GM19468 (cell line): ENCODE measurements at regions not wholly inside any gene's neighbourhood (a gene's known extent, or its start where the extent isn't known, plus 50 kb on each side); places are given as distances from the start of the nearest gene placed in this dataset.
"Not testable (repeated sequence)": the region's sequence is repeated elsewhere in the genome, so short reads cannot be mapped to it uniquely, and the experiment has no call there.

Source experiments
- ATAC-seq: cut with Tn5 transposase; IDR thresholded peaks from one replicate; pipeline ENCODE4 v1.9.1; 2021; ENCODE audit warnings: mild to moderate bottlenecking, moderate library complexity, moderate number of reproducible peaks; ENCODE audit not compliant: unreplicated experiment; ENCODE audit errors: extremely low read depth

GRCh38 chr16:79887541-79888540 lies 287.3 kb upstream of the MAF start:
- no peak for ATAC-seq

- ATAC-seq: no peak
Measured at GRCh38 chr16:79885320-79885719, 284.8 kb upstream of the MAF start.

GRCh38 chr16:79883494-79883893 lies 283.0 kb upstream of the MAF start:
- ATAC-seq: no peak

- no peak for ATAC-seq
Measured at GRCh38 chr16:79882340-79883005, 281.9 kb upstream of the MAF start.

GRCh38 chr16:79881107-79881506 lies 280.6 kb upstream of the MAF start:
- ATAC-seq: not testable (repeated sequence)

- no peak for ATAC-seq
Measured at GRCh38 chr16:79876332-79876730, 275.8 kb upstream of the MAF start.

GRCh38 chr16:79874391-79874790 lies 273.9 kb upstream of the MAF start:
- ATAC-seq: no peak

GRCh38 chr16:79873825-79874224 lies 273.3 kb upstream of the MAF start:
- no peak for ATAC-seq

GRCh38 chr16:79871906-79872305 lies 271.4 kb upstream of the MAF start:
- no peak for ATAC-seq

GRCh38 chr16:79870016-79870886 lies 269.7 kb upstream of the MAF start:
- ATAC-seq: no peak

- ATAC-seq: no peak
Measured at GRCh38 chr16:79869304-79870015, 268.9 kb upstream of the MAF start.

- no peak for ATAC-seq
Measured at GRCh38 chr16:79868841-79869240, 268.3 kb upstream of the MAF start.

GRCh38 chr16:79867425-79867997 lies 267.0 kb upstream of the MAF start:
- ATAC-seq: no peak

- no peak for ATAC-seq
Measured at GRCh38 chr16:79865918-79866317, 265.4 kb upstream of the MAF start.

GRCh38 chr16:79864781-79865391 lies 264.3 kb upstream of the MAF start:
- ATAC-seq: no peak

GRCh38 chr16:79864032-79864780 lies 263.7 kb upstream of the MAF start:
- no peak for ATAC-seq

GRCh38 chr16:79863128-79864031 lies 262.8 kb upstream of the MAF start:
- ATAC-seq: no peak
